Astrocyte (in vitro differentiated cells and primary cell): ENCODE measurements at regions not wholly inside any gene's neighbourhood (a gene's known extent, or its start where the extent isn't known, plus 50 kb on each side); places are given as distances from the start of the nearest gene placed in this dataset.

ENCODE experiments used
- CTCF ChIP-seq: IDR thresholded peaks from 2 replicates; pipeline ENCODE4 v1.5.1; 2011; ENCODE audit warnings: low read depth, mild to moderate bottlenecking, inconsistent platforms, low read length, moderate library complexity; ENCODE audit not compliant: insufficient read depth
- EZH2 ChIP-seq: IDR thresholded peaks from 2 replicates; pipeline ENCODE4 v1.6.1; 2012; ENCODE audit warnings: mild to moderate bottlenecking, low read length, inconsistent platforms; ENCODE audit not compliant: insufficient read depth

- TF ChIP-seq CTCF, result peak; percentile 62
- TF ChIP-seq EZH2, result no peak
Observed at GRCh38 chr18:22813648-22814328, 119.3 kb upstream of the RBBP8 start.
